WTC11 (cell line): ENCODE measurements at regions not wholly inside any gene's neighbourhood (a gene's known extent, or its start where the extent isn't known, plus 50 kb on each side); places are given as distances from the start of the nearest gene placed in this dataset.

Experiments used
- ATF2 ChIP-seq: sonication (generic); formaldehyde crosslinking; IDR thresholded peaks from 2 replicates; pipeline ENCODE4 v1.8.1; 2022; ENCODE audit warnings: low read depth, missing genetic modification reagents, borderline replicate concordance
- CREM ChIP-seq: sonication (generic); formaldehyde crosslinking; IDR thresholded peaks from 2 replicates; pipeline ENCODE4 v1.8.1; 2022; ENCODE audit warnings: mild to moderate bottlenecking, missing genetic modification reagents, moderate library complexity
- CTCF ChIP-seq: fragments of 200-600 bp; IDR thresholded peaks from 2 replicates; pipeline ENCODE4 v1.8.0; 2022; ENCODE audit warnings: antibody characterized with exemption
- E2F1 ChIP-seq: sonication (generic); formaldehyde crosslinking; IDR thresholded peaks from 2 replicates; pipeline ENCODE4 v1.8.0; 2022; ENCODE audit warnings: mild to moderate bottlenecking, missing genetic modification reagents
- RELA ChIP-seq: sonication (generic); formaldehyde crosslinking; IDR thresholded peaks from 2 replicates; pipeline ENCODE4 v1.8.1; 2022; ENCODE audit warnings: missing genetic modification reagents, mild to moderate bottlenecking, borderline replicate concordance
- SMAD3 ChIP-seq: sonication (generic); formaldehyde crosslinking; IDR thresholded peaks from 2 replicates; pipeline ENCODE4 v1.8.0; 2022; ENCODE audit warnings: missing genetic modification reagents, mild to moderate bottlenecking, borderline replicate concordance
- SP1 ChIP-seq: sonication (generic); formaldehyde crosslinking; conservative IDR thresholded peaks from 2 replicates; pipeline ENCODE4 v1.8.1; 2022; ENCODE audit warnings: missing genetic modification reagents
- USF2 ChIP-seq: sonication (generic); formaldehyde crosslinking; IDR thresholded peaks from 2 replicates; pipeline ENCODE4 v1.8.1; 2023; ENCODE audit warnings: mild to moderate bottlenecking, missing genetic modification reagents, moderate library complexity
- ZNF512 ChIP-seq: sonication (generic); formaldehyde crosslinking; IDR thresholded peaks from 2 replicates; pipeline ENCODE4 v1.8.1; 2022; ENCODE audit warnings: missing genetic modification reagents, borderline replicate concordance

- TF ChIP-seq RELA (CRISPR knock-in tag) (no peak), SMAD3 (no peak), CTCF (no peak), SP1 (no peak), CREM (no peak), ZNF512 (CRISPR knock-in tag) (no peak), USF2 (CRISPR knock-in tag) (no peak), ATF2 (CRISPR knock-in tag) (no peak), E2F1 (CRISPR knock-in tag) (no peak)
These were observed 1317.1 kb downstream of the SLITRK1 start for GRCh38 chr13:82565201-82565600.
